ENCODE measurements at regions not wholly inside any gene's neighbourhood (a gene's known extent, or its start where the extent isn't known, plus 50 kb on each side); places are given as distances from the start of the nearest gene placed in this dataset.
"Not testable (repeated sequence)": the region's sequence is repeated elsewhere in the genome, so short reads cannot be mapped to it uniquely, and the experiment has no call there.

GRCh38 chr2:90224767-90225166, 1533.3 kb downstream of the RPIA start:
- DNase-seq (ENCODE audit: low spot score), result not testable (repeated sequence)

- DNase-seq (ENCODE audit: low spot score), result not testable (repeated sequence)
Observed at GRCh38 chr2:90226465-90227072, 1535.1 kb downstream of the RPIA start.

GRCh38 chr2:90231199-90231598, 1539.7 kb downstream of the RPIA start:
- DNase-seq (ENCODE audit: low spot score), result not testable (repeated sequence)

- DNase-seq (ENCODE audit: low spot score), result not testable (repeated sequence)
Observed at GRCh38 chr2:90235452-90235851, 1544.0 kb downstream of the RPIA start.

GRCh38 chr2:90237923-90238361, 1546.5 kb downstream of the RPIA start:
- not testable (repeated sequence) for DNase-seq (ENCODE audit: low spot score)

- DNase-seq (ENCODE audit: low spot score), result not testable (repeated sequence)
Observed at GRCh38 chr2:90238505-90239230, 1547.2 kb downstream of the RPIA start.

DNA sequence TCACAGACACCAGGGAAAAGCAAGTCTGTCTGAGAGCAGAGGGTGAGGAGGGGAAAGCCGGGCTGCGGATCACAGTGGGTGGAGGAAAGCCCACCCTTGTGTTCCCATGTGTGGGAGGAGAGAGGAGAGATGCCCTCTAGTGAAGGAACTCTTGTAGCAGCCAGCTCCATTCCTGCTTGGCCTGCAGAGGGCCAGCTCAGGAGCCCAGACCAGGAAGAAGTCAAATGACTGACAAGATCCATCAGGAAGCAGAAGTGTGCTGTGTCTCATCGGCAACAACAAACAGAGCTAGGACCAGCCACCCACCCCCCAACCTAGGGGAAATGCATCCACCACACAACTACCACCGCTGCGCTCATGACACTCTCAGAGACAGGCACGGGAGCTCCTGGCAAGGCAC, 1548.3 kb downstream of the RPIA start:
- DNase-seq (ENCODE audit: low spot score), result not testable (repeated sequence)

DNA sequence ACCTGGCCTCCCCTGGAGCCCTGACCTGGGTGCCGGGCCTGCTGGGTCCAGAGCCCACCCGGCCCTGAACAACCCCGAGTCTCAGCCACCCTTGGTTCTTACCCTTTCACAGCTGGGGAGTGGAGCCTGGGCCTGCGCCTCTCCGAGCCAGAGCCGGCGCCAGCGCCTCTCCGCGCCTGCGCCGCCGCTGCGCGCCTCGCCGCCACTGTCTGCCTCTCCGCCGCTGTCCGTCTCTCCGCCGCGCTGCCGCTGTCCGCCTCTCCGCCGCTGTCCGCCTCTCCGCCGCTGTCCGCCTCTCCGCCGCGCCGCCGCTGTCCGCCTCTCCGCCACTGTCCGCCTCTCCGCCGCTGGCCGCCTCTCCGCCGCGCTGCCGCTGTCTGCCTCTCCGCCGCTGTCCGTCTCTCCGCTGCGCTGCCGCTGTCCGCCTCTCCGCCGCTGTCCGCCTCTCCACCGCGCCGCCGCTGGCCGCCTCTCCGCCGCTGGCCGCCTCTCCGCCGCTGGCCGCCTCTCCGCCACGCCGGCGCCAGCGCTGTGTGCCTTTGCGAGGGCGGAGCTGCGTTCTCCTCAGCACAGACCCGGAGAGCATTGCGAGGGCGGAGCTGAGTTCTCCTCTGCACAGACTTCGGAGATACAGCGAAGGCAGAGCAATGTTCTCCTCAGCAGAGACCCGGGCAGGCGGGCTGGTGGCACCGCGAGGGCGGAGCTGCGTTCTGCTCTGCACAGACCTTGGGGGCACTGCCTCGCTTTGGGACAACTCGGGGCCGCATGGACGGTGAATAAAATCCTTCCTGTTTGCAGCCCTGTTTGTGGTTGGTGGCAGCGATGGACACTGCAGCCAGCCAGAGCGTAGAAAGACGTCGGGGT, 1553.7 kb downstream of the RPIA start:
- DNase-seq (ENCODE audit: low spot score), result not testable (repeated sequence)

GRCh38 chr2:90248400-90248799, 1556.9 kb downstream of the RPIA start:
- DNase-seq (ENCODE audit: low spot score), result not testable (repeated sequence)

DNA sequence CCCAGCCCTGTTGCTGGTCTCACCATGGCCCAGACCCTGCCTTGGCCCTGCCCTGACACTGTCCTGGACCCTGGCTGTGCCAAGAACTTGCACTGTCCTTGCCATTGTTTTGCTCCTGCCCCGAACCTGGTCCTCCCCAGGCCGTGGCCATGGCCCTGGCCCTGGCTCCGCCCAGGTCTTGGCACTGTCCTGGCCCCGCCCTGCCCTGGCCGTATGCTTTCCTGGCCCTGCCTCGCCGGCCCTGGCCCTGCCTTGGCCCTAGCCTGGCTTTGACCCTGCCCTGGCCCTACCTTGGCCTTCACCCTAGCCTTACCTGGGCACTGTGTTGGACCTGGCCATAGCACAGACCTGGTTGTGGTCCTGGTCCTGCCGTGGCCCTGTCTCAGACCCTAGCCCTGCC, 1558.9 kb downstream of the RPIA start:
- not testable (repeated sequence) for DNase-seq (ENCODE audit: low spot score)

DNA sequence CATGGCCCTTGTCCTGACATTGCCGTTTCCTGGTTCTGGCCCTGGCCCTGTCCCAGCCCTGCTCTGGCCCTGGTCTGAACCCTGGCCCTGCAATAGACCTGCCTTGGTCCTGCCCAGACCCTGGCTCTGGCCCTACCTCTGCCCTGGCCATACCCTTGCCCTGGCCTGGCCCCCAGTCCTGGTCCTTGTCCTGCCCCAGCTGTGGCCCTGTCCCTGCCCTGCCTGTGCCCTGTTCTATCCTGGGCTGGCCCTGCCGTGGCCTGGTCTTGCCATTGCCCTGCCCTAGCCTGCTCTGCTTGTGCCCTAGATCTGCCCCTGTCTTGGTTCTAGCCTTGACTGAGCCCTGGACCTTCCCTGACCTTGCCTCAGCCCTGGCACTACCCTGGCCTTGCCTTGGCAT, 1560.1 kb downstream of the RPIA start:
- DNase-seq (ENCODE audit: low spot score), result not testable (repeated sequence)

GRCh38 chr2:90253306-90253705, 1561.8 kb downstream of the RPIA start:
- not testable (repeated sequence) for DNase-seq (ENCODE audit: low spot score)

- not testable (repeated sequence) for DNase-seq (ENCODE audit: low spot score)
Observed at GRCh38 chr2:90266888-90267287, 1575.4 kb downstream of the RPIA start.

DNA sequence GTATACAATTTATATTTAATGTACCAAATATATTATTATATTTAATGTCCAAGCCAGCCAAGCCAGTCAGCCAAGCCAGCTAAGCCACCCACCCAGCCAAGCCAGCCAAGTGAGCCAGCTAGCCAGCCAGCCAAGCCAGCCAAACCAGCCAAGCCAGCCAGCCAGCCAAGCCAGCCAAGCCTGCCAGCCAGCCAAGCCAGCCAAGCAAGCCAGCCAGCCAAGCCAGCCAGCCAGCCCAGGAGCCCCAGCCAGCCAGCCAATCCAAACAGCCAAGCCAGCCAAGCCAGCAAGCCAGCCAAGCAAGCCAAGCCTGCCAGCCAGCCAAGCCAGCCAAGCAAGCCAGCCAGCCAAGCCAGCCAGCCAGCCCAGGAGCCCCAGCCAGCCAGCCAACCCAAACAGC, 1596.3 kb downstream of the RPIA start:
- not testable (repeated sequence) for DNase-seq (ENCODE audit: low spot score)

GRCh38 chr2:90288396-90288795, 1596.9 kb downstream of the RPIA start:
- not testable (repeated sequence) for DNase-seq (ENCODE audit: low spot score)

- DNase-seq (ENCODE audit: low spot score), result not testable (repeated sequence)
Observed at GRCh38 chr2:90289291-90289980, 1598.0 kb downstream of the RPIA start.

GRCh38 chr2:90290701-90291100, 1599.2 kb downstream of the RPIA start:
- DNase-seq (ENCODE audit: low spot score), result not testable (repeated sequence)

DNA sequence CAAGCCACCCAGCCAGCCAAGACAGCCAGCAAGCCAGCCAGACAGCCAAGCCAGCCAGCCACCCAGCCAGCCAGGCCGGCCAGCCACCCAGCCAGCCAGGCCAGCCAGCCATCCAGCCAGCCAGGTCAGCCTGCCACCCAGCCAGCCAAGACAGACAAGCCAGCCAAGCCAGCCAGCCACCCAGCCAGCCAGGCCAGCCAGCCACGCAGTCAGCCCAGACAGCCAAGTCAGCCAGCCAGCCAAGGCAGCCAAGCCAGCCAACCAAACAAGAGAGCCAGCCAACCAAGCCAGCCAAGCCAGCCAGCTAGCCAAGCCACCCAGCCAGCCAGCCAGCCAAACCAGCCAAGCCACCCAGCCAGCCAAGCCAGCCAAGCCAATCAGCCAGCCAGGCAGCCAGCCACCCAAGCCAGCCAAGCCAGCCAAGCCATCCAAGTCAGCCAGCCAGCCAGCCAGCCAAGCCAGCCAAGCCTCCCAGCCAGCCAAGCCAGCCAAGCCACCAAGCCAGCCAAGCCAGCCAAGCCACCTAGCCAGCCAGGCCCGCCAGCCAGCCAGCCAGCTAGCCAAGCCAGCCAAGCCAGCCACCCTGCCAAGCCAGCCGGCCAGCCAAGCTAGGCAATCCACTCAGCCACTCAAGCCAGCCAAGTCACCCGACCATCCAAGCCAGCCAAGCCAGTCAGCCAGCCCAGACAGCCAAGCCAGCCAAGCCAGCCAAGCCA, 1599.9 kb downstream of the RPIA start:
- DNase-seq (ENCODE audit: low spot score), result not testable (repeated sequence)

DNA sequence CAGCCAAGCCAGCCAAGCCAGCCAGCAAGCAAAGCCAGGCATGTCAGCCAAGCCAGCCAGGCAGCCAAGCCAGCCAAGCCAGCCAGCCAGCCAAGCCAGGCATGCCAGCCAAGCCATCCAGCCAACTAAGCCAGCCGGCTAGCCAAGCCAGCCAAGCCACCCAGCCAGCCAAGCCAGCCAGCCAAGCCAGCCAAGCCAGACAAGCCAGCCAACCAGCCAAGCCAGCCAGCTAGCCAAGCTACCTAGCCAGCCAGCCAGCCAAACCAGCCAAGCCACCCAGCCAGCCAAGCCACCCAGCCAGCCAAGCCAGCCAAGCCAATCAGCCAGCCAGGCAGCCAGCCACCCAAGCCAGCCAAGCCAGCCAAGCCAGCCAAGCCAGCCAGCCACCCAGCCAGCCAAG, 1600.5 kb downstream of the RPIA start:
- not testable (repeated sequence) for DNase-seq (ENCODE audit: low spot score)

DNA sequence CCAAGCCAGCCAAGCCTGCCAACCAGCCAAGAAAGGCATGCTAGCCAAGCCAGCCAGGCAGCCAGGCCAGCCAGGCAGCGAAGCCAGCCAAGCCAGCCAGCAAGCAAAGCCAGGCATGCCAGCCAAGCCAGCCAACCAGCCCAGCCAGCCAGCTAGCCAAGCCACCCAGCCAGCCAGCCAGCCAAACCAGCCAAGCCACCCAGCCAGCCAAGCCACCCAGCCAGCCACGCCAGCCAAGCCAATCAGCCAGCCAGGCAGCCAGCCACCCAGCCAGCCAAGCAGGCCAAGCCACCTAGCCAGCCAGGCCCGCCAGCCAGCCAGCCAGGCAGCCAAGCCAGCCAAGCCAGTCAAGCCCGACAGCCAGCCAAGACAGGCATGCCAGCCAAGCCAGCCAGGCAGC, 1601.0 kb downstream of the RPIA start:
- not testable (repeated sequence) for DNase-seq (ENCODE audit: low spot score)

DNA sequence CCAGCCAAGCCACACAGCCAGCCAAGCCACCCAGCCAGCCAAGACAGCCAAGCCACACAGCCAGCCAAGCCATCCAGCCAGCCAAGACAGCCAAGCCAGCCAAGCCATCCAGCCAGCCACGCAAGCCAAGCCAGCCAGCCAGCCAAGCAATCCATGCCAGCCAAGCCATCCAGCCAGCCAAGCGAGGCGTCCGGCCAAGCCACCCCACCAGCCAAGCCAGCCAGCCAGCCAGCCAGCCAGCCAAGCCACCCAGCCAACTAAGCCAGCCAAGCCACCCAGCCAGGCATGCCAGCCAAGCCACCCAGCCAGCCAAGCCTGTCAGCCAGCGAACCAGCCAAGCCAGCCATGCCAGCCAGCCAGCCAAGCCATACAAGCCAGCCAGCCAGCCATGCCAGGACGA, 1601.8 kb downstream of the RPIA start:
- not testable (repeated sequence) for DNase-seq (ENCODE audit: low spot score)
